GM21717 (cell line): ENCODE measurements at regions not wholly inside any gene's neighbourhood (a gene's known extent, or its start where the extent isn't known, plus 50 kb on each side); places are given as distances from the start of the nearest gene placed in this dataset.
"Not testable (repeated sequence)": the region's sequence is repeated elsewhere in the genome, so short reads cannot be mapped to it uniquely, and the experiment has no call there.

ENCODE experiments used
- ATAC-seq: cut with Tn5 transposase; IDR thresholded peaks from one replicate; pipeline ENCODE4 v1.9.1; 2021; ENCODE audit warnings: mild to moderate bottlenecking, moderate library complexity; ENCODE audit not compliant: unreplicated experiment

- no peak for ATAC-seq
Measured at GRCh38 chr1:222416001-222416791, 131.7 kb downstream of the HHIPL2 start.

GRCh38 chr1:222415441-222415840 is 132.5 kb downstream of the HHIPL2 start:
- no peak for ATAC-seq

- ATAC-seq, result no peak
Measured at GRCh38 chr1:222413991-222414549, 133.8 kb downstream of the HHIPL2 start.

GRCh38 chr1:222413436-222413835 is 134.5 kb downstream of the HHIPL2 start:
- no peak for ATAC-seq

- peak; percentile 94 for ATAC-seq
Measured at GRCh38 chr1:222404710-222405109, 143.2 kb downstream of the HHIPL2 start.

- ATAC-seq, result no peak
Measured at GRCh38 chr1:222399197-222399596, 148.7 kb downstream of the HHIPL2 start.

- ATAC-seq, result no peak
Measured at GRCh38 chr1:222394224-222394623, 153.7 kb downstream of the HHIPL2 start.

- ATAC-seq, result no peak
Measured at GRCh38 chr1:222392556-222392955, 155.3 kb downstream of the HHIPL2 start.

GRCh38 chr1:222390181-222390580 is 157.7 kb downstream of the HHIPL2 start:
- ATAC-seq, result no peak

GRCh38 chr1:222387007-222387814 is 160.7 kb downstream of the HHIPL2 start:
- no peak for ATAC-seq

- ATAC-seq, result no peak
Measured at GRCh38 chr1:222385955-222386354, 161.9 kb downstream of the HHIPL2 start.

- ATAC-seq, result no peak
Measured at GRCh38 chr1:222385262-222385661, 162.6 kb downstream of the HHIPL2 start.

- ATAC-seq, result no peak
Measured at GRCh38 chr1:222384531-222384930, 163.4 kb downstream of the HHIPL2 start.

- no peak for ATAC-seq
Measured at GRCh38 chr1:222382171-222382570, 165.7 kb downstream of the HHIPL2 start.

GRCh38 chr1:222377428-222378088 is 170.3 kb downstream of the HHIPL2 start:
- no peak for ATAC-seq

- not testable (repeated sequence) for ATAC-seq
Measured at GRCh38 chr1:222376791-222377190, 171.1 kb downstream of the HHIPL2 start.

GRCh38 chr1:222375701-222376100 is 172.2 kb downstream of the HHIPL2 start:
- ATAC-seq, result no peak

GRCh38 chr1:222373831-222374602 is 173.9 kb downstream of the HHIPL2 start:
- no peak for ATAC-seq

GRCh38 chr1:222373216-222373615 is 174.7 kb downstream of the HHIPL2 start:
- peak; percentile 61 for ATAC-seq

- no peak for ATAC-seq
Measured at GRCh38 chr1:222372221-222372620, 175.7 kb downstream of the HHIPL2 start.
